Loucy (cell line): ENCODE measurements at regions not wholly inside any gene's neighbourhood (a gene's known extent, or its start where the extent isn't known, plus 50 kb on each side); places are given as distances from the start of the nearest gene placed in this dataset.

Experiments
- EZH2phosphoT487 ChIP-seq: fragments of 200-600 bp; IDR thresholded peaks from 2 replicates; pipeline ENCODE4 v1.6.1; 2018; ENCODE audit warnings: antibody characterized with exemption, mild to moderate bottlenecking, moderate library complexity, borderline replicate concordance
- TF ChIP-seq, protein P1 (sequence below): fragments of 200-600 bp; sonication (generic); conservative IDR thresholded peaks from 2 replicates; pipeline ENCODE4 v1.5.1; 2014; ENCODE audit warnings: mild to moderate bottlenecking, antibody characterized with exemption, low read length

GRCh38 chr3:18635215-18635614 lies 210.1 kb upstream of the SATB1 start:
- TF ChIP-seq, protein P1, sequence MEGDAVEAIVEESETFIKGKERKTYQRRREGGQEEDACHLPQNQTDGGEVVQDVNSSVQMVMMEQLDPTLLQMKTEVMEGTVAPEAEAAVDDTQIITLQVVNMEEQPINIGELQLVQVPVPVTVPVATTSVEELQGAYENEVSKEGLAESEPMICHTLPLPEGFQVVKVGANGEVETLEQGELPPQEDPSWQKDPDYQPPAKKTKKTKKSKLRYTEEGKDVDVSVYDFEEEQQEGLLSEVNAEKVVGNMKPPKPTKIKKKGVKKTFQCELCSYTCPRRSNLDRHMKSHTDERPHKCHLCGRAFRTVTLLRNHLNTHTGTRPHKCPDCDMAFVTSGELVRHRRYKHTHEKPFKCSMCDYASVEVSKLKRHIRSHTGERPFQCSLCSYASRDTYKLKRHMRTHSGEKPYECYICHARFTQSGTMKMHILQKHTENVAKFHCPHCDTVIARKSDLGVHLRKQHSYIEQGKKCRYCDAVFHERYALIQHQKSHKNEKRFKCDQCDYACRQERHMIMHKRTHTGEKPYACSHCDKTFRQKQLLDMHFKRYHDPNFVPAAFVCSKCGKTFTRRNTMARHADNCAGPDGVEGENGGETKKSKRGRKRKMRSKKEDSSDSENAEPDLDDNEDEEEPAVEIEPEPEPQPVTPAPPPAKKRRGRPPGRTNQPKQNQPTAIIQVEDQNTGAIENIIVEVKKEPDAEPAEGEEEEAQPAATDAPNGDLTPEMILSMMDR = no peak
- no peak for TF ChIP-seq EZH2phosphoT487
